IPS-NIHi11 (cell line): ENCODE measurements at regions not wholly inside any gene's neighbourhood (a gene's known extent, or its start where the extent isn't known, plus 50 kb on each side); places are given as distances from the start of the nearest gene placed in this dataset.

ENCODE experiments used
- DNase-seq: peaks from one replicate; pipeline ENCODE4 v3.0.0; 2012; ENCODE audit warnings: mixed read lengths, low spot score

GRCh38 chr1:29901624-29902325 lies 665.5 kb downstream of the PTPRU start:
- DNase-seq, result peak; percentile 40

- DNase-seq, result no peak
Measured at GRCh38 chr1:29900712-29901111, 664.4 kb downstream of the PTPRU start.

DNA sequence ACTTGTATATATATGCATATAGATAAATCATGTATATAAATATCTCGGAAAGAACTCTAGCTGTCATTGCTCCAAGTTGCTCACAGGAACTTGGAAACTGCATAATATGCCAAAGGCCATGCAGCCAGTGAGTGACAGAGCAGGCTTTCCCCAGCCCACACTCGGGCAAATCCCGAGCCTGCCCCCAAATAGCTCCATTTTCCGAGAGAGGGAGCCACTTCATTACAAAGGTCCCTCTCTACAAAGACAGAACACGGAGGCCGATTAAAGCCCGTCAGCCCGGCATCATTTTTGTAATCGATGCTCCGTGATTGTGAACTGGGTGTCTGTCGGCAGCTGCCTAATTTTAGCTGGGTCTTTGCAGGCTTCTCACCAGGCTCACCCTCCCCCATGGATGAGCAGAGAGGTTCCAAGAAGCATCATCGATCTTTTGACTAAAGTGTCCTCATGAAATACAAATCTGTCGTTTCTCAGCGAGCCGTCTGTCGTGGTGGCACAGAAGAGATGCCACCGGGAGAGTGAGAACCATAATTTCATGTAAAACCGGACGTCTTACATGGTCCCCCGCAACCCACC lies 663.9 kb downstream of the PTPRU start:
- no peak for DNase-seq

DNA sequence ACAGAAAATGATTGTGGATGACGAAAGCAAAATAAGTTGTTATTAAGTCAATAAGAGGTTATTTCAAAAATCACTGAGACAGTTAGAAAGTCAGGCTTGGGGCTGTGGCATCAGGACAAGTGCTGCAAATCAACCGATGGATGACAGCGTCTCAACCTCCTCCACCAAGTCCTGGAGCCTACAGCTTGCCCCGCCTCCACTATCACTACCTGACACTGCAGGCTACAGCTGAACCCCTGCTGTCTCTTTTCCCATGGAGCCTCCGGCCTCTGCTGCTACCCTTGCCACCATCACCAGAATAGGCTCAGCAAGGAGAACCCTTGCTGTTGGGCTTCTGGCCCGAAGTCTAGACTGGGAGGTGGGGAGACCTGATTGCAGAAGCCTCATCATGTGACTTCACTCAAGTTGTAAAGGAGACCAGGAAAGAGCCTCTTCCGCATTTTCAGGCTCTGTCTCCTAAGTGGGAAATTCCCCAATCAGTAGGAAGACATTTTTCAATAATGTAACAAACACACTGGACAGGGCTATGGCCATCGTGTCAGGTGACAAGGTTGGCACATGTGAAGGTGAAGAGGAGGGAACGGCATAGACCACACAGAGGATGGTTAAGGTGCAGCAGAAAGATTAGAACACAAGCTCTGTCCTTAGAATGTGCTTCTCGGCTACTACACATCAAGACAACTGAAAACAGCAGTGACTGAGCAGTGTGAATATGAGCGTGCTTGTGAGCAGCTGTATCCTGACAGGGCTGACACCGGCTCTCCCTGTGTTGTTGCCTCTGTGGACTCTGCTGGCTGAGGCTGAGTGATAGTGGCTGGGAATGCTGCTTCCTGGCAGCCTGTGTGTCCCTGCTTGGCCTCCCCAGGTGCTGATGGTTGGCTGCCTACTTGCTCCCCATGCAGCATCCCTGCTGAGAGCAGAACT lies 660.7 kb downstream of the PTPRU start:
- no peak for DNase-seq

GRCh38 chr1:29896300-29896699 lies 660.0 kb downstream of the PTPRU start:
- no peak for DNase-seq

DNA sequence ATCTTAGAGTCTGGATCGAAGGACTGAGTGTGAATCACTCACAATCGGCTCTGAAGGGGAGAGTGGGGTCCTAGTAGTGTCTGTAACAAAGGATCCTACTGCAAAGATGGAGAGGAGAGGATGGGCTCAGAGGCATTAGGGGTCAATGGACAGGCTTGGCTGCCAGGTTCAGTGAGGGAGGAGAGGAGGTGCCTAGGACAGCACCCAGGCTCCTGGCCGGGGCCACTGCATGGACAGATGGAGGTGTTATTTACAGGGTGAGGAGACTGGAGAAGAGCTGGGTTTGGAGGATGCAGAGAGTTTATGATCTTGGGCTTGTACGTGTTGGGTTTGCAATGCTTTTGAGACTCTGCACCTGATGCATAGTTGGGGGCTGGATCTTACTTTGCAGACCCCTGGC lies 658.9 kb downstream of the PTPRU start:
- no peak for DNase-seq

- no peak for DNase-seq
Measured at GRCh38 chr1:29894311-29894710, 658.0 kb downstream of the PTPRU start.

GRCh38 chr1:29893806-29894205 lies 657.5 kb downstream of the PTPRU start:
- DNase-seq, result no peak

GRCh38 chr1:29893046-29893723 lies 656.9 kb downstream of the PTPRU start:
- DNase-seq, result peak; percentile 27

- no peak for DNase-seq
Measured at GRCh38 chr1:29892247-29892646, 655.9 kb downstream of the PTPRU start.

GRCh38 chr1:29890201-29890959 lies 654.1 kb downstream of the PTPRU start:
- no peak for DNase-seq

- DNase-seq, result peak; percentile 56
Measured at GRCh38 chr1:29889776-29890175, 653.5 kb downstream of the PTPRU start.

DNA sequence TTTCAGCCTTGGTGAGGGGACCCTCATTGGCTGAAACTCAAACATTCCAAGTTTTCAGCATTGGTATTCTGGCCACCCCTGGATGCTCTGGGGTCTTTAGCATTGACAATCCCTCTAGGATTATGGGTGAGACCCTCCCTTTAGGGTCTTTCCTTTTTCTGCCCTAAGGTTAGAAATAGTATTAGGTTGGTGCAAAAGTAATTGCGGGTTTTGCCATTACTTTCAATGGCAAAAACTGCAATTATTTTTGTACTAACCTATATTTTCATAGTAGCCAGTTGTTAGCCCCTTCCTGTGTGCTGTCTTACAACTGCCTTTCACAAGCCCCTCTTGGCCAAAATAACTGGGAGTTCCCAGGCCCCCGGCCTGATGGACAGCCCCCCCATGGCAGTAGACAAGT lies 648.4 kb downstream of the PTPRU start:
- no peak for DNase-seq

DNA sequence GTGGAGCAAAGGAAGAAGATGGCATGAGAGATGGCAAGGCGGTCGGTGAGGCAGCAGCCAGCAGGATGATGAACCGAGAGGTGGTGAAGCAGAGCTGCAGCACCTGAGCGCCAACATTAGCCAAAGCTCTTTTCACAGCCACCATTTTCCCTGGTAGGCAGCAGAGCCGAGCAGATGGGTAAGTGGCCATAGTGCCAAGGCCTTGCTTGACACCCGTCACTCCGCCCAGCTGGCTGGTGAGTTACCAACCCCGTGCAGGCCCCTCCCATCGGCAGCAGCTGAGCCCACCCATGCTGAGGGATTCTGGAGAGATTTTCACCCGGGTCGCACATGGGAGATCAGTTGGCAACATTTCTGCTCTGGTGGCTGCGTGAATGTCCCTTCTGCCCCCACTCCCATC lies 647.7 kb downstream of the PTPRU start:
- no peak for DNase-seq

DNA sequence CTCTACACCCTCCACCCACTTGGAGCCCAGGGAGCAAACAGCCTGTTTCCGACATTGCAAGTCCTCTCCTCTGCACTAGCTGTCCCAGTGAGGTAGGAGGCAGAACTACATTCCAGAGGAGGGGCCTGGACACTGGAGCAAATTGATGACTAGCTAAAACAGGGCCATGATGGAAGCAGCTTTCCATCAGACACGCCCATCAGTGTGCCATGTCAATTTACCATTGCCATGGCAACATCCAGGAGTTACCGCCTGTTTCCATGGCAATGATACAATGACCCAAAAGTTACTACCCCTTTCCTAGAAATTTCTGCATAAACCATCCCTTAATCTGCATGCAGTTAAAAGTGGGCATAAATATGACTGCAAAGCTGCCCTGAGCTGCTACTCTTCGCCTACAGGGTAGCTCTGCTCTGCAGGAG lies 647.1 kb downstream of the PTPRU start:
- DNase-seq, result no peak

DNA sequence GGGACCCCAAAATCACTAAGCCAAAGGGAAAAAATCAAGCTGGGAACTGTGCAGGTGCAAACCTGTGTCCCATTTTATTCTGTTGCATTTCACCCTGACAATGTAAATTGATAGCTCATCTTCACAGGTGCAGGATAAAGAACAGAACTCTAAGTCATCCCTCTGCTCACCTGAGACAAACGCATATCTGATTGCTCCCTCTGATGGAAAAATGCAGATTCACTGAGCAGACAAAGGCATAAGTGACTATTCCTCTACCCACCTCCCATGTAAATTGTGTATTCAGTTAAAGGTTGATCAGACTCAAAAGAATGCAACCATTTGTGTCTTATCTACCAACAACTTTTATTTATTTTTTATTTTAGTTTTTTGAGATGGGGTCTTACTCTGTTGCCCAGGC lies 644.2 kb downstream of the PTPRU start:
- no peak for DNase-seq

GRCh38 chr1:29879217-29879616 lies 642.9 kb downstream of the PTPRU start:
- DNase-seq, result no peak

DNA sequence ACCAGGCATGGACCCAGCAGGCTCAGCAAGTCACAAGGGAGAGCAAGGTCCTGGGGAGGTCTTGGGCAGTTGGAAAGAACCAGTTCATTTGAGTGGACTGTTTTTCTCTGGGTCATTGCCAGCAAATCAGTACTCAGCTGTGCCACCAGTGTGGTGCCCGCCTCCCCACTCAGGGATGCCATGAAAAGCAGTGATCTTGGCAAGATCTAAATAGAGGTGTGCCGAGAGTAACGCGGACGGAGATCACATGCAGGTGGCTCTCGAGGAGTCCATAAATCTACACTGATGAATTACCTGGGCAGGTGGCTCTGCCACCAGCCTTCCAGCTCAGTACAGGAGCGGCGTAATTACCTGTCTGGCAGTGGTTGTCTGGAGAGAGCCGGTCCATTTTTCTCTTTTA lies 642.2 kb downstream of the PTPRU start:
- no peak for DNase-seq

DNA sequence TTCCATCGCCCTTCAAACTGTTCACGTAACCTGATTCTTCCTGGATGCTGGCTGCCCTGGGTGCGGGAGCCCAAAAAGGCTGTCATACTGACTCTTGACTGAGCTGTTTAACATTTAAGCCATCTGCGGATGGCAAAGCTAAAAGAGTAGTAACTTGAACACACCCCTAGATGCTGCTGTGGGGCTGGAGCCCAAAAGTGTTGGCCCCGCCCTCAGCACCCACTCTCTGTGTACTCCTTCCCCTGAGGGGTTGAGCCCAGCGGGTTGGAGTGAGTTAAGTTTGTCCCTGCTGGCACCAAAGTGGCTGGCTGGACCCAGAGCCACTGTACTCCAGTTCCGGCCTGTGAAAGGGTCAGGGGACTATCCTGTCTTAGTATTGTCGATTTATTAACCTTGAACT lies 640.6 kb downstream of the PTPRU start:
- DNase-seq, result no peak

DNA sequence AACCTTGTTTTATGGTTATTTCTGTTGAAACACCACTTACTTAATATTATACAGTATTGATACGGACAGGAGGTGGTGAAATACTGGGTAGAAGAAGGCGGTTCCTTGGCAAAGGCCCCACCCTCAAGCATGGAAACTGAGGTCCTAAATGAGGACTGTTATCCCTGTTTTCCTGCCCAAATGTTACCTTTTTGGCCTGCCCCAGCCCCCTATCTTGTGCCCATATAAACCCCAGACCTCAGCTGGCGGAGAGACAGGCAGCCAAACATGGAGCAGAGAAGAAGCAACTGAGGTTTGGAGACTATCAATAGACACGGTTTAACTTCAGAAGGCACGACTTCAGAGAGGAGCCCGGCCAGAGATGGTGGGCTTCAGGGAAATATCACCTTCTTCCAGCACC lies 640.1 kb downstream of the PTPRU start:
- no peak for DNase-seq

GRCh38 chr1:29875557-29876028 lies 639.3 kb downstream of the PTPRU start:
- no peak for DNase-seq

DNA sequence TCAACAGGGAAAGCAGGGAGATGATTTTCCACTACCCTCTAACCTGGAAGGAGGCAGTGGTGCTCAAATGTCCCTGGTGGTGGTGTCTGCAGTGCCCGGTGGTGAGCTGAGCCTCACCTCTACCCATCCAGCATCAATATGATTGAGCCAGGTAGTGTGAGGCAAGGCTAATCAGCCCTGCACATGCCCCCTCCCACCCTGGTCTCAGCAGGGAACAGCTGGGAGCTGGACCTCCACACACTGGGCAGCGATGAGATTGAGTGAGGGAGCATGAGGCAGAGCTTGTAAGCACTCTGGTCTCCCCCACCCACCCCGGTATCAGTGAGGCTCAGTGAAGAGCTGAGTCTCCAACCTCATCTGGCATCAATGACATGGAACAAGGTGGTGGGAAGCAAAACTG lies 634.3 kb downstream of the PTPRU start:
- no peak for DNase-seq
